SHP77 treated with DMSO at 0.1 percent for 48 hours (cell line): ENCODE measurements at regions not wholly inside any gene's neighbourhood (a gene's known extent, or its start where the extent isn't known, plus 50 kb on each side); places are given as distances from the start of the nearest gene placed in this dataset.
"Not testable (repeated sequence)": the region's sequence is repeated elsewhere in the genome, so short reads cannot be mapped to it uniquely, and the experiment has no call there.

Source experiments
- DNase-seq: peaks from one replicate; lab custom pipeline; 2025; lab: John Stamatoyannopoulos, UW

- no peak for DNase-seq
Measured at GRCh38 chr6:113370508-113371502, 486.3 kb upstream of the MARCKS start.

GRCh38 chr6:113375466-113375865 lies 481.7 kb upstream of the MARCKS start:
- not testable (repeated sequence) for DNase-seq

GRCh38 chr6:113375950-113376846 lies 480.9 kb upstream of the MARCKS start:
- DNase-seq: no peak

GRCh38 chr6:113376847-113377165 lies 480.3 kb upstream of the MARCKS start:
- no peak for DNase-seq

GRCh38 chr6:113377362-113377942 lies 479.7 kb upstream of the MARCKS start:
- no peak for DNase-seq

GRCh38 chr6:113380591-113380990 lies 476.6 kb upstream of the MARCKS start:
- no peak for DNase-seq

GRCh38 chr6:113381232-113381631 lies 475.9 kb upstream of the MARCKS start:
- no peak for DNase-seq

- DNase-seq: no peak
Measured at GRCh38 chr6:113381959-113382358, 475.2 kb upstream of the MARCKS start.

GRCh38 chr6:113383701-113384100 lies 473.4 kb upstream of the MARCKS start:
- no peak for DNase-seq

GRCh38 chr6:113385020-113385431 lies 472.1 kb upstream of the MARCKS start:
- DNase-seq: no peak

- no peak for DNase-seq
Measured at GRCh38 chr6:113388996-113389395, 468.1 kb upstream of the MARCKS start.

GRCh38 chr6:113392551-113393055 lies 464.5 kb upstream of the MARCKS start:
- no peak for DNase-seq

- DNase-seq: no peak
Measured at GRCh38 chr6:113394216-113394615, 462.9 kb upstream of the MARCKS start.

GRCh38 chr6:113394729-113395128 lies 462.4 kb upstream of the MARCKS start:
- no peak for DNase-seq

- no peak for DNase-seq
Measured at GRCh38 chr6:113396730-113397129, 460.4 kb upstream of the MARCKS start.

- DNase-seq: no peak
Measured at GRCh38 chr6:113397236-113397635, 459.9 kb upstream of the MARCKS start.

- DNase-seq: no peak
Measured at GRCh38 chr6:113401231-113401630, 455.9 kb upstream of the MARCKS start.

GRCh38 chr6:113402544-113402943 lies 454.6 kb upstream of the MARCKS start:
- DNase-seq: no peak

- DNase-seq: no peak
Measured at GRCh38 chr6:113403966-113404595, 453.1 kb upstream of the MARCKS start.

GRCh38 chr6:113405326-113406047 lies 451.7 kb upstream of the MARCKS start:
- no peak for DNase-seq
